B cell (primary cell): ENCODE measurements at regions not wholly inside any gene's neighbourhood (a gene's known extent, or its start where the extent isn't known, plus 50 kb on each side); places are given as distances from the start of the nearest gene placed in this dataset.

Experiments used
- ATAC-seq: fragments of 200-7000 bp; cut with Tn5 transposase; one replicate; pipeline ENCODE4 v1.10.0; 2021; ENCODE audit warnings: low read depth, mild to moderate bottlenecking, moderate number of reproducible peaks, moderate library complexity
- CTCF ChIA-PET: fragments of 350-600 bp; sonication (Branson Sonifier 250); formaldehyde crosslinking; loops from one replicate; lab custom pipeline; 2021; ENCODE audit warnings: antibody characterized with exemption, inconsistent platforms; lab: Charles Lee
- POLR2A ChIA-PET: fragments of 350-600 bp; sonication (Branson Sonifier 250); formaldehyde crosslinking; loops from one replicate; lab custom pipeline; 2021; ENCODE audit warnings: antibody characterized with exemption; lab: Charles Lee
- DNase-seq: peaks from one replicate; pipeline ENCODE4 v3.0.0; 2013
- H2AFZ ChIP-seq: 2 replicates; pipeline ENCODE4 v1.6.1; 2012; ENCODE audit warnings: mild to moderate bottlenecking, low read depth, low read length; ENCODE audit not compliant: insufficient read depth, poor library complexity, severe bottlenecking
- H3K27ac ChIP-seq, 2 donors: 1 replicate in 1 of 2; 2 replicates in 1 of 2; pipeline ENCODE4 v1.5.1; 2012 to 2013; ENCODE audit warnings: low read length in 2 of 2, mild to moderate bottlenecking in 2 of 2, moderate library complexity in 1 of 2
- H3K27me3 ChIP-seq, 4 experiments: fragments of 200-600 bp in 1 of 4; sonication (generic) in 1 of 4; replicated peaks in 1 of 4; 1 replicate in 2 of 4; 2 replicates in 2 of 4; pipeline versions ENCODE4 v1.6.1 to v1.7.0; 2013 to 2016; ENCODE audit warnings: low read length in 3 of 4, mild to moderate bottlenecking in 2 of 4, mixed read lengths in 1 of 4, moderate library complexity in 1 of 4; ENCODE audit not compliant: insufficient read depth in 4 of 4, control insufficient read depth in 3 of 4; ENCODE audit errors: control extremely low read depth in 1 of 4
- H3K36me3 ChIP-seq, 2 experiments: replicated peaks in 1 of 2; 1 replicate in 1 of 2; 2 replicates in 1 of 2; pipeline versions ENCODE4 v1.6.1 to v1.7.1; 2013; ENCODE audit warnings: low read length in 1 of 2; ENCODE audit not compliant: insufficient read depth in 2 of 2, control insufficient read depth in 1 of 2; ENCODE audit errors: control extremely low read depth in 1 of 2, extremely low read depth in 1 of 2
- H3K4me1 ChIP-seq, 2 donors: fragments of 200-600 bp in 1 of 2; sonication (generic) in 1 of 2; 1 replicate in 1 of 2; 2 replicates in 1 of 2; pipeline versions ENCODE4 v1.5.1 to v1.6.1; 2013 to 2017; ENCODE audit warnings: low read length in 2 of 2; ENCODE audit not compliant: control insufficient read depth in 2 of 2, insufficient read depth in 2 of 2
- H3K4me2 ChIP-seq: replicated peaks from 2 replicates; pipeline ENCODE3; 2012; ENCODE audit warnings: mild to moderate bottlenecking, low read depth, low read length; ENCODE audit not compliant: poor library complexity, severe bottlenecking
- H3K4me3 ChIP-seq, 5 experiments: fragments of 200-600 bp in 1 of 5; sonication (generic) in 1 of 5; 1 replicate in 3 of 5; 2 replicates in 2 of 5; pipeline versions ENCODE4 v1.5.1 to v1.7.0; 2011 to 2016; ENCODE audit warnings: low read length in 4 of 5, mild to moderate bottlenecking in 4 of 5, low read depth in 2 of 5, control low read depth in 1 of 5, moderate library complexity in 1 of 5; ENCODE audit not compliant: insufficient read depth in 1 of 5; ENCODE audit errors: control extremely low read depth in 1 of 5, extremely low read depth in 1 of 5
- H3K79me2 ChIP-seq: fragments of 200-600 bp; sonication (generic); one replicate; pipeline ENCODE4 v1.6.0; 2016; ENCODE audit warnings: low read length; ENCODE audit not compliant: control insufficient read depth, insufficient read depth
- H3K9ac ChIP-seq: fragments of 200-600 bp; sonication (generic); 2 replicates; pipeline ENCODE4 v1.6.1; 2017; ENCODE audit warnings: mild to moderate bottlenecking, low read length, moderate library complexity
- H3K9me3 ChIP-seq, 3 donors: one replicate each; pipeline versions ENCODE4 v1.6.1 to v1.7.1; 2013; ENCODE audit warnings: low read length in 2 of 3; ENCODE audit not compliant: control insufficient read depth in 2 of 3, insufficient read depth in 1 of 3; ENCODE audit errors: control extremely low read depth in 1 of 3
- H4K20me1 ChIP-seq: 2 replicates; pipeline ENCODE4 v1.6.0; 2012; ENCODE audit warnings: mild to moderate bottlenecking, low read length; ENCODE audit not compliant: insufficient read depth, control insufficient read depth, poor library complexity, severe bottlenecking
- H3K27ac Mint-ChIP-seq: one replicate; pipeline ENCODE4 v1.8.0; 2021; ENCODE audit warnings: mixed read lengths
- H3K27me3 Mint-ChIP-seq: one replicate; pipeline ENCODE4 v1.8.0; 2021; ENCODE audit warnings: mixed read lengths
- H3K4me1 Mint-ChIP-seq: one replicate; pipeline ENCODE4 v1.8.0; 2021; ENCODE audit warnings: mixed read lengths
- H3K4me3 Mint-ChIP-seq: one replicate; pipeline ENCODE4 v1.8.0; 2021; ENCODE audit warnings: mixed read lengths
- H3K9me3 Mint-ChIP-seq: one replicate; pipeline ENCODE4 v1.8.0; 2022; ENCODE audit warnings: mixed read lengths; ENCODE audit not compliant: insufficient read depth
- CTCF ChIP-seq: fragments of 200-600 bp; IDR thresholded peaks from one replicate; pipeline ENCODE4 v1.8.0; 2022; ENCODE audit warnings: antibody characterized with exemption, mild to moderate bottlenecking
- EZH2 ChIP-seq: IDR thresholded peaks from 2 replicates; pipeline ENCODE4 v1.6.1; 2012; ENCODE audit warnings: borderline replicate concordance, low read depth, mild to moderate bottlenecking, moderate library complexity, low read length; ENCODE audit not compliant: insufficient read depth, poor library complexity, severe bottlenecking
- WGBS: methylation state at CpG from one replicate; pipeline ENCODE4 v1.1.5; 2013; ENCODE audit warnings: missing lambda C conversion rate; ENCODE audit not compliant: insufficient coverage; 5-methylcytosine and 5-hydroxymethylcytosine counted together
- intact Hi-C: fragments of 100-400 bp; cut with micrococcal nuclease; formaldehyde crosslinking; loops from one replicate; pipeline ENCODE4 v1.10.0; 2022

- H4K20me1 ChIP-seq: no peaks in the 10 kb centered on the region
- H2AFZ ChIP-seq: no peak overlapping the region
- no CpG with 5 or more reads among the region's 1 CpG for WGBS
- H3K36me3 ChIP-seq: no peaks in the 10 kb centered on the region
- no peaks in the 10 kb centered on the region for H3K4me1 Mint-ChIP-seq
- H3K27me3 ChIP-seq: no peaks in the 10 kb centered on the region
- ChIA-PET CTCF (no interaction called here), POLR2A (no interaction called here)
- ATAC-seq (no peak), DNase-seq (no peak)
- H3K9ac ChIP-seq: no peak overlapping the region
- no peaks in the 10 kb centered on the region for H3K9me3 ChIP-seq
- no peak overlapping the region for H3K4me3 ChIP-seq
- no peaks in the 10 kb centered on the region for H3K4me1 ChIP-seq
- H3K27ac ChIP-seq: no peak overlapping the region
- H3K79me2 ChIP-seq: no peaks in the 10 kb centered on the region
- H3K4me2 ChIP-seq: no peak overlapping the region
- intact Hi-C loops: no loop called here
- no peaks in the 10 kb centered on the region for H3K9me3 Mint-ChIP-seq
- H3K27me3 Mint-ChIP-seq: peaks cover 3% of the 10 kb centered on the region
- no peak overlapping the region for H3K4me3 Mint-ChIP-seq
- no peak overlapping the region for H3K27ac Mint-ChIP-seq
- TF ChIP-seq CTCF (no peak), EZH2 (no peak)
Observed at GRCh38 chr7:113366122-113366521, 247.8 kb upstream of the SMIM30 start.

- POLR2A ChIA-PET: no interaction called here
- Mint-ChIP-seq H3K9me3 (no peaks in the 10 kb centered on the region), H3K27ac (no peak overlapping the region)
Observed at GRCh38 chr7:113349339-113349738, 231.0 kb upstream of the SMIM30 start.

More at GRCh38 chr7:113349339-113349738, 231.0 kb upstream of the SMIM30 start:
- H3K4me3 ChIP-seq: no peak overlapping the region
- CTCF ChIA-PET: no interaction called here
- H3K27me3 Mint-ChIP-seq: no peaks in the 10 kb centered on the region
- no peak overlapping the region for H3K27ac ChIP-seq
- H3K4me1 ChIP-seq: no peaks in the 10 kb centered on the region
- no peaks in the 10 kb centered on the region for H3K79me2 ChIP-seq
- no peak overlapping the region for H3K9ac ChIP-seq
- H3K36me3 ChIP-seq: no peaks in the 10 kb centered on the region
- intact Hi-C loops: no loop called here
- H3K27me3 ChIP-seq: no peaks in the 10 kb centered on the region
- 90% methylated on average over 4 of the region's 4 CpGs for WGBS
- no peak for ATAC-seq
- DNase-seq: no peak
- no peak overlapping the region for H3K4me2 ChIP-seq
- H3K4me1 Mint-ChIP-seq: no peaks in the 10 kb centered on the region
- TF ChIP-seq EZH2 (no peak), CTCF (no peak)
- no peaks in the 10 kb centered on the region for H3K9me3 ChIP-seq
- no peaks in the 10 kb centered on the region for H4K20me1 ChIP-seq
- H3K4me3 Mint-ChIP-seq: no peak overlapping the region
- H2AFZ ChIP-seq: no peak overlapping the region
